Karpas-422 (cell line): ENCODE measurements at regions not wholly inside any gene's neighbourhood (a gene's known extent, or its start where the extent isn't known, plus 50 kb on each side); places are given as distances from the start of the nearest gene placed in this dataset.
"Not testable (repeated sequence)": the region's sequence is repeated elsewhere in the genome, so short reads cannot be mapped to it uniquely, and the experiment has no call there.

Experiments
- DNase-seq: peaks from one replicate; pipeline ENCODE4 v3.0.0-alpha.2; 2015
- H2AFZ ChIP-seq: fragments of 200-600 bp; sonication (generic); 2 replicates; pipeline ENCODE4 v1.6.1; 2014; ENCODE audit warnings: antibody characterized with exemption, low read length, mixed read lengths
- H3K27ac ChIP-seq: fragments of 200-600 bp; sonication (generic); 2 replicates; pipeline ENCODE4 v1.5.1; 2014; ENCODE audit warnings: mild to moderate bottlenecking, low read length, moderate library complexity
- H3K27me3 ChIP-seq: fragments of 200-600 bp; sonication (generic); 2 replicates; pipeline ENCODE4 v1.6.1; 2014; ENCODE audit warnings: low read length, mixed read lengths
- H3K36me3 ChIP-seq: fragments of 200-600 bp; sonication (generic); 2 replicates; pipeline ENCODE4 v1.6.1; 2014; ENCODE audit warnings: low read length, mixed read lengths; ENCODE audit not compliant: insufficient read depth
- H3K4me1 ChIP-seq: fragments of 200-600 bp; sonication (generic); 2 replicates; pipeline ENCODE4 v1.6.1; 2014; ENCODE audit warnings: mild to moderate bottlenecking, low read length, mixed read lengths
- H3K4me2 ChIP-seq: fragments of 200-600 bp; sonication (generic); 2 replicates; pipeline ENCODE4 v1.6.1; 2014; ENCODE audit warnings: low read length, low read depth, mild to moderate bottlenecking; ENCODE audit not compliant: poor library complexity, severe bottlenecking
- H3K4me3 ChIP-seq: fragments of 200-600 bp; sonication (generic); 2 replicates; pipeline ENCODE4 v1.5.1; 2014; ENCODE audit warnings: mild to moderate bottlenecking, antibody characterized with exemption, low read length, mixed read lengths
- H3K79me2 ChIP-seq: fragments of 200-600 bp; sonication (generic); 2 replicates; pipeline ENCODE4 v1.6.1; 2014; ENCODE audit warnings: mild to moderate bottlenecking, low read length, mixed read lengths
- H3K9ac ChIP-seq: fragments of 200-600 bp; sonication (generic); 2 replicates; pipeline ENCODE4 v1.6.0; 2014; ENCODE audit warnings: low read length
- H3K9me2 ChIP-seq: fragments of 200-600 bp; sonication (generic), shearing (Covaris generic); replicated peaks from 2 replicates; pipeline ENCODE4 v1.6.0; 2014; ENCODE audit warnings: mild to moderate bottlenecking, low read length, moderate library complexity; ENCODE audit not compliant: insufficient read depth
- H3K9me3 ChIP-seq: fragments of 300-700, 200-600 bp; sonication (generic); 2 replicates; pipeline ENCODE4 v1.6.1; 2014; ENCODE audit warnings: low read length, mixed read lengths
- H4K20me1 ChIP-seq: fragments of 200-600 bp; sonication (generic); 2 replicates; pipeline ENCODE4 v1.6.1; 2014; ENCODE audit warnings: mild to moderate bottlenecking, antibody characterized with exemption, low read length, low read depth; ENCODE audit not compliant: insufficient read depth

GRCh38 chr1:113298941-113299340 is 91.4 kb upstream of the MAGI3 start:
- no peak overlapping the region for H3K9ac ChIP-seq
- 0 out of 2 replicates have a peak, but pooled peaks cover 2% of the 10 kb centered on the region for H3K27me3 ChIP-seq
- H3K9me2 ChIP-seq = no peaks in the 10 kb centered on the region
- H3K4me2 ChIP-seq = no peak overlapping the region
- no peaks in the 10 kb centered on the region for H3K4me1 ChIP-seq
- H2AFZ ChIP-seq = no peak overlapping the region
- H4K20me1 ChIP-seq = no peaks in the 10 kb centered on the region
- H3K36me3 ChIP-seq = no peaks in the 10 kb centered on the region
- H3K4me3 ChIP-seq = no peak overlapping the region
- H3K27ac ChIP-seq = no peak overlapping the region
- H3K79me2 ChIP-seq = no peaks in the 10 kb centered on the region
- no peak for DNase-seq
- H3K9me3 ChIP-seq = no peaks in the 10 kb centered on the region

- Histone ChIP-seq H2AFZ (no peak overlapping the region), H3K27ac (no peak overlapping the region), H3K4me3 (no peak overlapping the region), H4K20me1 (no peaks in the 10 kb centered on the region), H3K79me2 (no peaks in the 10 kb centered on the region), H3K9me2 (no peaks in the 10 kb centered on the region), H3K36me3 (no peaks in the 10 kb centered on the region), H3K4me2 (no peak overlapping the region), H3K9me3 (no peaks in the 10 kb centered on the region), H3K27me3 (no peaks in the 10 kb centered on the region), H3K9ac (no peak overlapping the region), H3K4me1 (no peaks in the 10 kb centered on the region)
- no peak for DNase-seq
Observed at GRCh38 chr1:113302636-113303035, 87.7 kb upstream of the MAGI3 start.

- Histone ChIP-seq H3K9ac (no peak overlapping the region), H3K4me3 (no peak overlapping the region), H3K27ac (no peak overlapping the region), H3K79me2 (no peaks in the 10 kb centered on the region), H4K20me1 (no peaks in the 10 kb centered on the region), H3K27me3 (no peaks in the 10 kb centered on the region), H3K9me3 (no peaks in the 10 kb centered on the region), H3K4me2 (no peak overlapping the region), H3K36me3 (no peaks in the 10 kb centered on the region), H3K4me1 (no peaks in the 10 kb centered on the region), H2AFZ (no peak overlapping the region), H3K9me2 (no peaks in the 10 kb centered on the region)
- DNase-seq = no peak
Observed at GRCh38 chr1:113303267-113303666, 87.0 kb upstream of the MAGI3 start.

GRCh38 chr1:113305029-113305428 is 85.3 kb upstream of the MAGI3 start:
- not testable (repeated sequence) for H3K79me2 ChIP-seq

GRCh38 chr1:113307771-113308445 is 82.4 kb upstream of the MAGI3 start:
- Histone ChIP-seq H3K9ac (no peak overlapping the region), H3K27me3 (no peaks in the 10 kb centered on the region), H3K9me3 (no peaks in the 10 kb centered on the region; the same call in 1 of the 2 replicates), H3K9me2 (no peaks in the 10 kb centered on the region), H3K4me3 (no peak overlapping the region), H3K27ac (no peak overlapping the region), H2AFZ (no peak overlapping the region), H3K36me3 (no peaks in the 10 kb centered on the region), H4K20me1 (no peaks in the 10 kb centered on the region), H3K4me2 (no peak overlapping the region), H3K79me2 (no peaks in the 10 kb centered on the region), H3K4me1 (no peaks in the 10 kb centered on the region)
- DNase-seq = no peak

More at GRCh38 chr1:113305029-113305428, 85.3 kb upstream of the MAGI3 start:
- not testable (repeated sequence) for H3K9me3 ChIP-seq, H2AFZ ChIP-seq, H3K27ac ChIP-seq, DNase-seq, H3K36me3 ChIP-seq, H3K4me2 ChIP-seq, H3K27me3 ChIP-seq, H4K20me1 ChIP-seq, H3K4me3 ChIP-seq, H3K4me1 ChIP-seq, H3K9ac ChIP-seq, H3K9me2 ChIP-seq

GRCh38 chr1:113312651-113313050 is 77.7 kb upstream of the MAGI3 start:
- not testable (repeated sequence) for H3K36me3 ChIP-seq, H4K20me1 ChIP-seq, H3K4me2 ChIP-seq, H2AFZ ChIP-seq, DNase-seq, H3K9me3 ChIP-seq, H3K4me3 ChIP-seq, H3K27ac ChIP-seq, H3K9ac ChIP-seq, H3K9me2 ChIP-seq, H3K27me3 ChIP-seq, H3K79me2 ChIP-seq, H3K4me1 ChIP-seq

DNA sequence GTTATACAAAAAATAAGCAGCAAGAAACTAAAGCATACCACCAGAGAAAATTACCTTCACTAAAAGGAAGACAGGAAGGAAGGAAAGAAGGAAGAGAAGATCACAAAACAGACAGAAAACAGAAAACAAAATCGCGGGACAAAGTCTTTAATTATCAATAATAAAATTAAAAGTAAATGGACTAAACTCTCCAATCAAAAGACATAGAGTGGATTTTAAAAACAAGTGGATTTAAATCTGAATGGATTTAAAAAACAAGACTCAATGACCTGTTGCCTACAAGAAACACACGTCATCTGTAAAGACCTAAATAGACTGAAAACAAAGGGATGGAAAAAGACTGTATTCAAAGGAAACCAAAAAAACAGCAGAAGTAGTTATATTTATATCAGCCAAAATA is 75.7 kb upstream of the MAGI3 start:
- Histone ChIP-seq H3K27me3 (no peaks in the 10 kb centered on the region), H3K4me1 (no peaks in the 10 kb centered on the region), H3K36me3 (no peaks in the 10 kb centered on the region), H3K4me3 (no peak overlapping the region), H3K4me2 (no peak overlapping the region), H2AFZ (no peak overlapping the region), H4K20me1 (no peaks in the 10 kb centered on the region), H3K9me3 (no peaks in the 10 kb centered on the region; the same call in 1 of the 2 replicates), H3K9me2 (no peaks in the 10 kb centered on the region), H3K79me2 (no peaks in the 10 kb centered on the region), H3K27ac (no peak overlapping the region), H3K9ac (no peak overlapping the region)
- no peak for DNase-seq

- Histone ChIP-seq H3K9me2 (no peaks in the 10 kb centered on the region), H4K20me1 (no peaks in the 10 kb centered on the region), H3K4me3 (no peak overlapping the region), H3K79me2 (no peaks in the 10 kb centered on the region), H2AFZ (no peak overlapping the region), H3K9me3 (no peaks in the 10 kb centered on the region), H3K9ac (no peak overlapping the region), H3K27ac (no peak overlapping the region), H3K27me3 (no peaks in the 10 kb centered on the region), H3K4me2 (no peak overlapping the region), H3K4me1 (no peaks in the 10 kb centered on the region), H3K36me3 (no peaks in the 10 kb centered on the region)
- DNase-seq = no peak
Observed at GRCh38 chr1:113320272-113320671, 70.0 kb upstream of the MAGI3 start.
